ENCODE measurements at regions not wholly inside any gene's neighbourhood (a gene's known extent, or its start where the extent isn't known, plus 50 kb on each side); places are given as distances from the start of the nearest gene placed in this dataset.

GRCh38 chr4:108400309-108400708 is 220.1 kb upstream of the RPL34 start:
- DNase-seq (ENCODE audit: low read depth in 2 of 2) = no peak

DNA sequence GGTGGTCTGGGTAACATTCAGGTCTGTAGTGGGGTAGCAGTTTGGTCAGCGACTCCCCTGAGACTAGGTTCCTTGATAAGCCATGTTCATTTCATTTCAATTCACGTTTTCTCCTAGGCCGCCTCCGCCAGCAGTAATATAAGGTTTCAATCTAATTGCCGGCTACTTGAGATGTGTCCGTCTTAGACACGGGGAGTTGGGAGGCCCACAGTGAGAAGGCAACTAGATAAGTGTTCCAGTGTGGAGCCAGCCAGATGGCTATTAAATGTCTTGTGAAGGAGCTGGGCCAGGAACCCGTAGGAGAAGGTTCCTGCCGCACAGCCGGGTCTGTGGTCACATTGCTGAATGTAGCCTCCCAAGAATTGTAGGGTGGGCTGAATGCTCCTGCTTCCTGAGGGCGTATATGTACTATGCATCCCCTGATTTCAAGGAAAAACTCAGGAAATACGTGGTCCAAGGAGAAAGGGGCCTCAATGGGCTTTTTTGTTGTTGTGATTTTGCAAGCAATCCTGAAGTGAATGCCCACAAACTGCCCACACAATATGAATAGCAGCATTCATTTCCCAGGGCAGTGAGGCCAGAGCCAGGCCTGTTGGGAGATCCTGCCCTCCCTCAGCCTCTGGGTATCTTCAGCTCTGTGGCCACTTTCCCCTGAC is 220.6 kb upstream of the RPL34 start:
- DNase-seq (ENCODE audit: low read depth in 2 of 2) = no peak

GRCh38 chr4:108398836-108399235 is 221.5 kb upstream of the RPL34 start:
- no peak for DNase-seq (ENCODE audit: low read depth in 2 of 2)

- no peak for DNase-seq (ENCODE audit: low read depth in 2 of 2)
Observed at GRCh38 chr4:108398316-108398715, 222.1 kb upstream of the RPL34 start.

DNA sequence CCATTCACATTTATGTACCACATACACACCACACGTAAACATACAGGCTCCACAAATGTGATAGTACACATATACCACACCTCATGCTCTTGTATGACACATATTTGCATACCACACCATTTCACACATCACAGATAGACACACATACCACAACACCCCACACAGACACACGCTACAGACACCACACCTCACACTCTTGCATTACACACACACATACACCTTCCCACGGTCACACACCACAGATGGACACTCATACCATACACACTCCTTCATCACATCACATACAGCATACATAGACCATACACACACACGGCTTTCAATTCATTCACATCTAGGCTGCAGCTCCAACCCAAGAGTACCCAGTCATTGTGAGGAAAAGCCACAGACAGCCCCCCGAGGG is 222.5 kb upstream of the RPL34 start:
- DNase-seq (ENCODE audit: low read depth in 2 of 2) = no peak

DNA sequence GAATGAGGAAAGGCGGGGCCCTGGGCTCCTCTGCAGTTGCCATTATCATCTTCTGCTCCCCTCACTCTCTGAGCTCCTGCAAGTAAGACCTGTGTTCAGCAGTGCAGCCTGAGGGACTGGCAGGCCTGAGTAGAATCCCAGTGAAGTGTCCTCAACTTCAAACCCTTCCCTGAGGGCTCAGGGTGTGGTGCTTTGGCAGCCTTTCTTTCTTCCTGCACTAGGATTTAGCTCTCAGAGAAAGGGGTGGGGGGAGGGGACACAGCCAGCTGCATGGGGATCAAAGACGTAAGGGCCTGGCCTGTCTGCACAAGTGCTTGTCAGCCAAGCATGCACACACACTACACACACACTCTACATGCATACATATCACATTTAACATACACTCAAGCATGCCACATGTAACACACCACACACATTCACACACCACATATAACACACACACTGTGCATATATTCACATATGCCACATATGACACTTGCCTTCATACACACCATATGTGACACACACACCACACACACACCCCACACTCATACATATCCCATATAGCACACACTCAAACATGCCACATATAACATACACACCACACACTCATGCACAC is 223.4 kb upstream of the RPL34 start:
- DNase-seq (ENCODE audit: low read depth in 2 of 2) = no peak

- DNase-seq (ENCODE audit: low read depth in 2 of 2) = no peak
Observed at GRCh38 chr4:108395786-108396185, 224.6 kb upstream of the RPL34 start.

DNA sequence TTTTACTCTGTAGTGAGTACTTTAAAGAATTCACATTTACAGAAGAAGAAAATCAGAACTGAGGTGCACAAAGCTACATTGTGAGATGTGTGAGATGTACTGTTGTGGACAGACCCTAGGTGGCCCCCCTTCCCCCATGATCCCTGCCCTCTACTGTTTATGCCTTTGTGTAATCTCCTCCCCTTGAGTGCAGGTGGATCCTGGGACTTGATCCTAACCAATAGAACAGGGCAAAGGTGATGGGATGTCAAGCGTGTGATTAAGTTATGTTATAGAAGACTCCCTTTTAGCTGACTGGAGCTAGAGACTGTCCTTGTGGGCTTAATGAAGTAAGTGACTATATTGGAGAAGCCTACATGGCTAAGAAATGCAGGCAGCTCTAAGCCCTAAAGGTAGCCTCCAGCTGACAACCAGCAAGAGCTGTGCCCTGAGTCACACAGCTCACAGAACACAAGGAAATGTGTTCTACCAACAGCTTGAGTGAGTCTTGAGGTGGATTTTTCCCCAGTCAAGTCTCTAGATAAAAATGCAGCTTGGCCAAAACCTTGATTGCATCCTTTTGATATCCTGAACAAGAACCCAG is 225.2 kb upstream of the LEF1 start:
- no peak for DNase-seq (ENCODE audit: low read depth in 2 of 2)

- peak in 1 of 2 experiments; percentile 0 for DNase-seq (ENCODE audit: low read depth in 2 of 2)
Observed at GRCh38 chr4:108391701-108392455, 223.1 kb upstream of the LEF1 start.

GRCh38 chr4:108385076-108385475 is 216.3 kb upstream of the LEF1 start:
- DNase-seq (ENCODE audit: low read depth in 2 of 2) = no peak

DNA sequence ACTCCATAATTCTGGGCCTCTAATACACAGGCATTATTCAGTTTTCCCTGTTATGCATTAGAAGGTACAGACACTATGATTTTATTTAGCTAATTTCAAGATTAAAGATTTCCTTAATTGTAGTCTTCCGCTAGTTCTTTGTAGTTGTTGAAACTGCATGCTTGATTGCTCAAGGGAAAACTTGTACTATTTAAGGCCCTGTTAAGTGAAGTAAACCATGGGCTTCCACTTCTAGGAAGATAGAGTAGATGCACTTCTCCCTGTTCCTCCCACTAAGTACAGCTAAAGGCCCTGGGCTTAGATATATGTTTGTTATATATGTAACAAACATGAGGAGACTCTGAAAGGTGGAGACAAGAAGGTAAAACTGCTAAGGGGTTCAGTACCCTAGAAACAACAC is 215.8 kb upstream of the LEF1 start:
- DNase-seq (ENCODE audit: low read depth in 2 of 2) = no peak

DNA sequence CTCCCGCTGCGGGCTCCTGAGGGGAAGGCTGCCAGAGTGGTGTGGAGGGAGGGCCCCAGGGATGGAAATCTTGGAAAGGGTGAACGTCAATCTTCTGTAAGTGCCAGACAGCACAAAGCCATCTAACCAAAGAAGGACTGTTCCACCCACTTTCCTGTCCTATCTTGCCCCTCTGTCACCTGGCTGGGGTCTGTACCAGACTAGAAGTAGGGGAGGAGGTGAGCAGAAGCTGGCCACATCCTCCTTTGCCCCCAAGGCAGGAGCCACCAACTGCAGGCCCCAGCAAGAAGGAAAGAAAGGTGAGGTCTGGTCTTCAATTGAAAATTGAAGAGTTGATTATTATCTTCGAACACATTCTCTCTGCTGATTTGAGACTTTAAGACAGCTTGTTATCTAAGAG is 214.4 kb upstream of the LEF1 start:
- DNase-seq (ENCODE audit: low read depth in 2 of 2) = no peak

DNA sequence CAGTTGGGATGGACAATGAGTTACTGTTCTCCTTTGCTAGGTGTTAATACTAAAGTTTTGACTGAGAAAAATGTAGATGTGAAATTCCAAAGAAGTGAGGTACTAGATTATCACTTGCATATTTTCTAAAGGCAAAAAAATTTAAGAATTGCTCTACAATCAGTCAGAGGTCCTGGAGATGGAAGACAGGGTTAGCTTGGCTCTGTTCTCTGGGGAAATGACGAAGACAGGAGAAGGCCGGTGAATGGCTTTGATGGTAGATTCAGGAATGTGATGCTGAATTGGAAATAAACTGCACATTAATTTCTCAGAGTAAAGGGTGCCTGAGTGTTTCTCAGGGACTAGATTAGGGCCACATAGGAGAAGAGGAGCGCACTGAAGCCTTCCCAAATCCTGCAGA is 214.0 kb upstream of the LEF1 start:
- no peak for DNase-seq (ENCODE audit: low read depth in 2 of 2)

- DNase-seq (ENCODE audit: low read depth in 2 of 2) = no peak
Observed at GRCh38 chr4:108378164-108378563, 209.4 kb upstream of the LEF1 start.

- no peak for DNase-seq (ENCODE audit: low read depth in 2 of 2)
Observed at GRCh38 chr4:108377021-108377420, 208.3 kb upstream of the LEF1 start.

DNA sequence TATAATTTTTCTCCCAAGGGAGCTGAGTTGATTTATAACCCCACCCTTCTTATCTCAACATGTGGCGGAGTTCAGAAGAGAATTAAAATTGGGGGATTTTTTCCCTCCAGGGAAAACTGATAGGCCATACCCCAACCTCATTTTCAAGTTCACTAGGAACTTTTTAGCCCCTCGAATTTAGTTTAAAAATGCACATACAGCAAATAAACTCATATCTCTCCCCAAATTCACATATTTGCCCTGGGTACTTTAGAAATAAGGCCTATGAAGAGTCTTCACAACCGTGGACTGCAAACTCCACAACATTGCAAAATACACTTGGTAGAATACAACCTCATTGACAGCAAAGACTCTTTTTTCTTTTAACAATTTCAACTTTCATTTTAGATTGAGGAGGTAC is 206.7 kb upstream of the LEF1 start:
- DNase-seq (ENCODE audit: low read depth in 2 of 2) = no peak

DNA sequence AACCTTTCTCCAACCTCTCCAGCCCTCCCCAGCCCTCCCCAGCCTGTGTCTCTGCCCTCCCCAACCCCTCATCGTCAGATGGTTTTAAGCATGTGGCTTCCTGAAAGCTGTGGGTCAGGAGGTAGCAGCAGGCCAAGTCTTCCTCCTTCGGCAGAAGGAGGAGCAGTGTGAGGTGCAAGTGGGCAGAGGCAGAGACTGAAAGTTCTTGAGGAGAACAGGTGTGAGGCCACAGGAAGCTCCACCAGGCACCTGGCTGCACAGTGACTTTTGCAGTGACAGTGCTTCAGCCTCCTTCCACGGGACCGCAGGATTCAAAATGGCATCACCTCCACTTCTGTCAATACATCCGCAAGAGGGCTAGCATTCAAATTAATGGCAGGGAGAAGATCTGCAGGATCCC is 203.9 kb upstream of the LEF1 start:
- no peak for DNase-seq (ENCODE audit: low read depth in 2 of 2)

GRCh38 chr4:108371282-108371681 is 202.6 kb upstream of the LEF1 start:
- DNase-seq (ENCODE audit: low read depth in 2 of 2) = no peak

DNA sequence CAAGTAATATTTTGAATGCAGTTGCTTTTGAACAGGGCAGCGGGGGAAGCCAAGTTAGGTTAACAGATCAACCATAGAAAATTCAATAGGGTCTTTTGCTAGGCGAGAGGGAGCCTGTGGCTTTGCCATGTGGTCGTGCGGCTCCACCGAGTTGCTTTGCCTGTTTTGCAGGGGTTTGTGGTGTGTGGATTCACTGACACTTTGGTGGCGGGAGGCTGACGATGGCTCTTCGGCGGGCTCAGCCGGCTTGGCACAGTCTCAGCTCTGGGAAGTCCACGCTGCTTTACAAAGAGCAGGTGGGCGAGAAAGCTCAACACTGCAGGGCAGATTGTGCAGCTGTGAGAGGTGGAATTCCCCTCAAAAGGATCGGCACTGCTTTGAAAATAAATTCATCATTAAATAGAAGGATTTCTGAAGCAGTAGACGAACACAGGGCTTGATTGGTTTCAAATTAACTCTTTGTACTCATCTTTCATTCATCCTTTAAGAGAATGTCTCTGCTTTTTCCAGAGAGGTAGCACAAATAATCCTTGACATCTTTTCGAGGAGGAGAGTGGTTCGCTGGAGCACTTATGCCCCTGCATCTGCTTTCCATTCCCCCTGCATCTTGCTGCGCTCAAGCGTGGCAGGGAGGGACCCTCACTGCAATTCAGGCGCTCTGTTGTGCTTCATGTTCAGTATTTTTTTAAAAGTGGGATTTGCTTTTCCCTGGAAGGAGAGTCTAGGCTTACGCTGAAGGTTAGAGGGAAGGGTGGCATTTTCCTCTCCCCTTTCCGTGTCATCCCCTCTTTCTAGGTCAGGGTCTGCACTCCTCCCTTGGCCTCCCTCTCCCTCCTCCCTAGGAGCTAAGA is 201.8 kb upstream of the LEF1 start:
- DNase-seq (ENCODE audit: low read depth in 2 of 2) = no peak

DNA sequence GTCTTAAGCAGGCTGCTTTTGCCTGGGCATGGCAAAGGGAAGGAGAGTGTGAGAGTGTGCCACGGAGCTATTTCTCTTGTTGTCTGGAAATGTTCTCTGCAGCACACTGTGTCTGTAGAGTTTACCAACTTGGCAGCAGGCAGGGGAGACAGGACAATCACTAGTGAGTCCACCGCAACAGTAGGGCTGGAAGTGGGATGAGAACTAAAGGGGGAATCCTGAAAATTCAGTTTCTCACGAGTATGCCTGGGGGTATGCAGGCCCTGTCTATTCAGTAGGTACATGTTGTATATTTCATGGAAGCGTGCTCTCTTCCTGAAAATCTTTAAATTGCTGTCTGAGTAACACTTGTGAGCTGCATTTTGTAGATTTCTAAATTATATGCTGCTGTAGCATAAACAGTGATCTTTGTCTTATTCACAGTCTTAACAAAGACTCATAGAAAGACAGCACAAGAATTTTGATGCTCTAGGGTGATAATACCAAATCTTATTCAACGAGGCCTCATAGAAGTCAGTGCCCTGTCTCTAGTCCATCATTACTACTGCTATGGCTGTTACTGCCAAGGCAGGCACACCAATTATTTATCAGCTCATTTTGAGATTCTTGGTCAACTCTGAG is 200.4 kb upstream of the LEF1 start:
- DNase-seq (ENCODE audit: low read depth in 2 of 2) = no peak

GRCh38 chr4:108367751-108368150 is 199.0 kb upstream of the LEF1 start:
- no peak for DNase-seq (ENCODE audit: low read depth in 2 of 2)
